Occipital lobe (tissue), 1 donor: ENCODE measurements at regions not wholly inside any gene's neighbourhood (a gene's known extent, or its start where the extent isn't known, plus 50 kb on each side); places are given as distances from the start of the nearest gene placed in this dataset.
A peak's percentile ranks its signal among the peaks of the same experiment; 100 is the strongest.
"Not testable (repeated sequence)": the region's sequence is repeated elsewhere in the genome, so short reads cannot be mapped to it uniquely, and the experiment has no call there.

Experiments used
- DNase-seq: peaks from one replicate; lab custom pipeline; 2025; lab: John Stamatoyannopoulos, UW

- DNase-seq: no peak
Observed at GRCh38 chr14:88929656-88930436, 105.4 kb downstream of the TTC8 start.

GRCh38 chr14:88931321-88932110 is 107.1 kb downstream of the TTC8 start:
- no peak for DNase-seq

GRCh38 chr14:88933191-88933590 is 108.7 kb downstream of the TTC8 start:
- no peak for DNase-seq

- no peak for DNase-seq
Observed at GRCh38 chr14:88934351-88934806, 109.9 kb downstream of the TTC8 start.

GRCh38 chr14:88935083-88935482 is 110.6 kb downstream of the TTC8 start:
- DNase-seq: no peak

GRCh38 chr14:88937706-88938105 is 113.3 kb downstream of the TTC8 start:
- no peak for DNase-seq

- DNase-seq: no peak
Observed at GRCh38 chr14:88940671-88941070, 116.2 kb downstream of the TTC8 start.

GRCh38 chr14:88941414-88941813 is 117.0 kb downstream of the TTC8 start:
- DNase-seq: no peak

GRCh38 chr14:88947646-88948598 is 123.5 kb downstream of the TTC8 start:
- no peak for DNase-seq

- DNase-seq: no peak
Observed at GRCh38 chr14:88950069-88950468, 125.6 kb downstream of the TTC8 start.

GRCh38 chr14:88951370-88951769 is 126.9 kb downstream of the TTC8 start:
- no peak for DNase-seq

- DNase-seq: peak; percentile 61
Observed at GRCh38 chr14:88952901-88953300, 128.4 kb downstream of the TTC8 start.

- DNase-seq: peak; percentile 32
Observed at GRCh38 chr14:88955455-88955854, 131.0 kb downstream of the TTC8 start.

- no peak for DNase-seq
Observed at GRCh38 chr14:88960496-88960895, 136.0 kb downstream of the TTC8 start.

- DNase-seq: peak; percentile 67
Observed at GRCh38 chr14:88961214-88961613, 136.8 kb downstream of the TTC8 start.

- no peak for DNase-seq
Observed at GRCh38 chr14:88962356-88962755, 137.9 kb downstream of the TTC8 start.

- DNase-seq: no peak
Observed at GRCh38 chr14:88967299-88967698, 142.8 kb downstream of the TTC8 start.

GRCh38 chr14:88975043-88975830 is 150.8 kb downstream of the TTC8 start:
- no peak for DNase-seq

GRCh38 chr14:88975926-88976325 is 151.5 kb downstream of the TTC8 start:
- no peak for DNase-seq

- DNase-seq: not testable (repeated sequence)
Observed at GRCh38 chr14:88980907-88981306, 156.5 kb downstream of the TTC8 start.

- DNase-seq: no peak
Observed at GRCh38 chr14:88981948-88982347, 157.5 kb downstream of the TTC8 start.
